ENCODE measurements at regions not wholly inside any gene's neighbourhood (a gene's known extent, or its start where the extent isn't known, plus 50 kb on each side); places are given as distances from the start of the nearest gene placed in this dataset.

GRCh38 chr4:153916273-153916755 is 127.4 kb upstream of the SFRP2 start:
- TF ChIP-seq POLR2AphosphoS5 (IDR thresholded peaks at IDR 0.05; ENCODE audit: low read depth, low read length): no peak
- no peak for TF ChIP-seq CTCF (IDR thresholded peaks at IDR 0.05)
- no peak for TF ChIP-seq SIN3A (IDR thresholded peaks at IDR 0.05; ENCODE audit: borderline replicate concordance, insufficient read depth, low read depth, low read length)
